ENCODE measurements at regions not wholly inside any gene's neighbourhood (a gene's known extent, or its start where the extent isn't known, plus 50 kb on each side); places are given as distances from the start of the nearest gene placed in this dataset.

GRCh38 chr10:57262892-57263291 is 901.8 kb upstream of the ZWINT start:
- no peak for TF ChIP-seq POLR2A (IDR thresholded peaks at IDR 0.05)
- no peak for TF ChIP-seq POLR2AphosphoS5 (IDR thresholded peaks at IDR 0.05)

All from sigmoid colon (tissue), 4 donors.